Loucy (cell line): ENCODE measurements at regions not wholly inside any gene's neighbourhood (a gene's known extent, or its start where the extent isn't known, plus 50 kb on each side); places are given as distances from the start of the nearest gene placed in this dataset.

ENCODE experiments used
- H2AFZ ChIP-seq: fragments of 200-600 bp; sonication (generic); 2 replicates; pipeline ENCODE4 v1.6.0; 2016; ENCODE audit warnings: antibody characterized with exemption, mild to moderate bottlenecking, low read length, moderate library complexity
- H3F3A ChIP-seq: fragments of 200-600 bp; 2 replicates; pipeline ENCODE4 v1.6.0; 2016; ENCODE audit warnings: antibody characterized with exemption, low read depth, mild to moderate bottlenecking
- H3K27me3 ChIP-seq: fragments of 200-600 bp; sonication (generic); 2 replicates; pipeline ENCODE4 v1.6.1; 2014; ENCODE audit warnings: low read length, mild to moderate bottlenecking; ENCODE audit not compliant: insufficient read depth, poor library complexity, severe bottlenecking
- H3K36me3 ChIP-seq: fragments of 200-600 bp; sonication (generic); 2 replicates; pipeline ENCODE4 v1.6.1; 2016; ENCODE audit warnings: low read length; ENCODE audit not compliant: insufficient read depth
- H3K4me1 ChIP-seq: fragments of 200-600 bp; sonication (generic); 2 replicates; pipeline ENCODE4 v1.5.1; 2014; ENCODE audit warnings: low read length, mild to moderate bottlenecking; ENCODE audit not compliant: insufficient read depth, poor library complexity, severe bottlenecking
- H3K4me2 ChIP-seq: fragments of 200-600 bp; sonication (generic); 2 replicates; pipeline ENCODE4 v1.6.0; 2014; ENCODE audit warnings: antibody characterized with exemption, low read length, low read depth, mild to moderate bottlenecking; ENCODE audit not compliant: poor library complexity, severe bottlenecking
- H3K4me3 ChIP-seq: fragments of 200-600 bp; sonication (generic); 2 replicates; pipeline ENCODE4 v1.5.1; 2014; ENCODE audit warnings: low read length, mild to moderate bottlenecking, mixed read lengths; ENCODE audit not compliant: poor library complexity, severe bottlenecking
- H3K79me2 ChIP-seq: fragments of 200-600 bp; sonication (generic); 2 replicates; pipeline ENCODE4 v1.6.1; 2014; ENCODE audit warnings: low read length; ENCODE audit not compliant: insufficient read depth
- H3K9ac ChIP-seq: fragments of 200-600 bp; sonication (generic); 2 replicates; pipeline ENCODE4 v1.6.0; 2014; ENCODE audit warnings: mild to moderate bottlenecking, low read depth, low read length, moderate library complexity; ENCODE audit not compliant: poor library complexity, severe bottlenecking
- H3K9me2 ChIP-seq: fragments of 200-600 bp; sonication (generic); replicated peaks from 2 replicates; pipeline ENCODE4 v1.6.1; 2016; ENCODE audit warnings: low read depth, low read length, mixed read lengths
- H3K9me3 ChIP-seq: fragments of 200-600 bp; sonication (generic); 2 replicates; pipeline ENCODE4 v1.6.1; 2014; ENCODE audit warnings: mild to moderate bottlenecking, antibody characterized with exemption, low read length, low read depth; ENCODE audit not compliant: insufficient read depth
- H4K20me1 ChIP-seq: fragments of 200-600 bp; sonication (generic); 2 replicates; pipeline ENCODE4 v1.6.0; 2014; ENCODE audit warnings: antibody characterized with exemption, low read length, mild to moderate bottlenecking; ENCODE audit not compliant: insufficient read depth, poor library complexity, severe bottlenecking
- EZH2phosphoT487 ChIP-seq: fragments of 200-600 bp; IDR thresholded peaks from 2 replicates; pipeline ENCODE4 v1.6.1; 2018; ENCODE audit warnings: antibody characterized with exemption, mild to moderate bottlenecking, moderate library complexity, borderline replicate concordance
- TF ChIP-seq, protein P1 (sequence below): fragments of 200-600 bp; sonication (generic); conservative IDR thresholded peaks from 2 replicates; pipeline ENCODE4 v1.5.1; 2014; ENCODE audit warnings: mild to moderate bottlenecking, antibody characterized with exemption, low read length

DNA sequence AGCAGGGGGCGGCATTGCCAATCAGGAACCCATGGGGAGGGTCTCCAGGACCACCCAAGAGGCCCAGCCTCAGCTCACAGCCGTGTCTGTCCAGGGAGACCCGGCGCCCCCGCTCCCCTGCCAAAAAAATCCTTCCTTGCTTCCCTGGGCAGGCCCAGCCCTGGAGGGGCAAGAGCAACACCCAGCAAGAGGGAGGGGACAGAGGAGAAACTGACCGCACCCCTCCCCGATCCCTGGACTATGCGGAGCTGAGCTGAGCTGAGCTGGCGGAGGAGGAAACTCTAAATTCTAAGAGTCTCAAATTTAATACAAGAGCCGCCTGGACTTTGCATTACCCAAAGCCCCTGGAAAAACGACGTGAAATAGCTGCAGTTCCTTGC lies 52.0 kb upstream of the SHISAL1 start:
- H3K4me1 ChIP-seq = no peaks in the 10 kb centered on the region
- no peaks in the 10 kb centered on the region for H4K20me1 ChIP-seq
- H3K9ac ChIP-seq = no peak overlapping the region
- TF ChIP-seq, protein P1, sequence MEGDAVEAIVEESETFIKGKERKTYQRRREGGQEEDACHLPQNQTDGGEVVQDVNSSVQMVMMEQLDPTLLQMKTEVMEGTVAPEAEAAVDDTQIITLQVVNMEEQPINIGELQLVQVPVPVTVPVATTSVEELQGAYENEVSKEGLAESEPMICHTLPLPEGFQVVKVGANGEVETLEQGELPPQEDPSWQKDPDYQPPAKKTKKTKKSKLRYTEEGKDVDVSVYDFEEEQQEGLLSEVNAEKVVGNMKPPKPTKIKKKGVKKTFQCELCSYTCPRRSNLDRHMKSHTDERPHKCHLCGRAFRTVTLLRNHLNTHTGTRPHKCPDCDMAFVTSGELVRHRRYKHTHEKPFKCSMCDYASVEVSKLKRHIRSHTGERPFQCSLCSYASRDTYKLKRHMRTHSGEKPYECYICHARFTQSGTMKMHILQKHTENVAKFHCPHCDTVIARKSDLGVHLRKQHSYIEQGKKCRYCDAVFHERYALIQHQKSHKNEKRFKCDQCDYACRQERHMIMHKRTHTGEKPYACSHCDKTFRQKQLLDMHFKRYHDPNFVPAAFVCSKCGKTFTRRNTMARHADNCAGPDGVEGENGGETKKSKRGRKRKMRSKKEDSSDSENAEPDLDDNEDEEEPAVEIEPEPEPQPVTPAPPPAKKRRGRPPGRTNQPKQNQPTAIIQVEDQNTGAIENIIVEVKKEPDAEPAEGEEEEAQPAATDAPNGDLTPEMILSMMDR = no peak
- no peak for TF ChIP-seq EZH2phosphoT487
- H3K4me2 ChIP-seq = no peak overlapping the region
- no peaks in the 10 kb centered on the region for H3K79me2 ChIP-seq
- no peaks in the 10 kb centered on the region for H3K9me3 ChIP-seq
- H3K36me3 ChIP-seq = no peaks in the 10 kb centered on the region
- no peak overlapping the region for H2AFZ ChIP-seq
- no peak overlapping the region for H3K4me3 ChIP-seq
- H3F3A ChIP-seq = no peaks in the 10 kb centered on the region
- H3K27me3 ChIP-seq = no peaks in the 10 kb centered on the region
- H3K9me2 ChIP-seq = no peaks in the 10 kb centered on the region

DNA sequence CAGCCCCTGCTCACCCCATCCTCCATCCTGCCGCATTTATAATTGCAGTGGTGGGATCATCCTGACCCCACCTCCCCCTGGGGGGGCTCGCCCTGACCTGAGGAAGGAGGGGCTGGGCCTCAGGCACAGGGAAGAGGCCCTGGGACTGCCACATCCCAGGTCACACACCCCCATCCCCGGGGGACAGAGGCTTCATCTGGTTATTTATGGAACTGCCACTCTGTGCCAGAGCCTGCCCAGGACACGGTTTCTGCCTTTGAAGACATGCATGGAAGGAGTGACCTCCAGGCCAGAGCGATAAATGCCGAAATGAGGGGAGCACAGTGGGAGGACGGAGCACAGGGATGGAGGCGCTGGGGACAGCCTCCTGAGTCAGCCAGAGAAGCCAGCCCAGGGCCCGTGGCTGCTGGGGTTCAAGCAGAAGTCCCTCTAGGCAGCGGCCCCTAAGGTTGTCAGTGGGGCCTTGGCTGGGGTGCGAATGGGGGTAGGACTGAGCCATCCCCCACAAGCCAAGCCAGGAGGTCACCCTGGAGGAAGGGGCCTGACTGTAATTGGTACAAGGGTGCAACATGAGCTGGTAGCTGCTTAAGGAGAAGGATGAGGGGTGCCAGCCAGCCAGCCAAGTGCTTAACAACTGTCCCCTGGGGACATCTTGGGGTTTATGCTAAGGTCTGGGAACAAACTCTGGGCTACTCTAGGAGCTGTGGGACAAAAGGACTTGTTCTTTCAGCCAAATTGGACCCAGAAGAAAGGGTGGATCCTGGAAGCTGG lies 51.4 kb upstream of the SHISAL1 start:
- H3K36me3 ChIP-seq = no peaks in the 10 kb centered on the region
- H3K9me3 ChIP-seq = no peaks in the 10 kb centered on the region
- no peak overlapping the region for H3K4me2 ChIP-seq
- H3K9me2 ChIP-seq = no peaks in the 10 kb centered on the region
- H2AFZ ChIP-seq = no peak overlapping the region
- H3K4me3 ChIP-seq = no peak overlapping the region
- H3F3A ChIP-seq = no peaks in the 10 kb centered on the region
- no peaks in the 10 kb centered on the region for H4K20me1 ChIP-seq
- TF ChIP-seq, protein P1 = no peak
- TF ChIP-seq EZH2phosphoT487 = no peak
- no peaks in the 10 kb centered on the region for H3K27me3 ChIP-seq
- no peaks in the 10 kb centered on the region for H3K4me1 ChIP-seq
- no peak overlapping the region for H3K9ac ChIP-seq
- no peaks in the 10 kb centered on the region for H3K79me2 ChIP-seq

DNA sequence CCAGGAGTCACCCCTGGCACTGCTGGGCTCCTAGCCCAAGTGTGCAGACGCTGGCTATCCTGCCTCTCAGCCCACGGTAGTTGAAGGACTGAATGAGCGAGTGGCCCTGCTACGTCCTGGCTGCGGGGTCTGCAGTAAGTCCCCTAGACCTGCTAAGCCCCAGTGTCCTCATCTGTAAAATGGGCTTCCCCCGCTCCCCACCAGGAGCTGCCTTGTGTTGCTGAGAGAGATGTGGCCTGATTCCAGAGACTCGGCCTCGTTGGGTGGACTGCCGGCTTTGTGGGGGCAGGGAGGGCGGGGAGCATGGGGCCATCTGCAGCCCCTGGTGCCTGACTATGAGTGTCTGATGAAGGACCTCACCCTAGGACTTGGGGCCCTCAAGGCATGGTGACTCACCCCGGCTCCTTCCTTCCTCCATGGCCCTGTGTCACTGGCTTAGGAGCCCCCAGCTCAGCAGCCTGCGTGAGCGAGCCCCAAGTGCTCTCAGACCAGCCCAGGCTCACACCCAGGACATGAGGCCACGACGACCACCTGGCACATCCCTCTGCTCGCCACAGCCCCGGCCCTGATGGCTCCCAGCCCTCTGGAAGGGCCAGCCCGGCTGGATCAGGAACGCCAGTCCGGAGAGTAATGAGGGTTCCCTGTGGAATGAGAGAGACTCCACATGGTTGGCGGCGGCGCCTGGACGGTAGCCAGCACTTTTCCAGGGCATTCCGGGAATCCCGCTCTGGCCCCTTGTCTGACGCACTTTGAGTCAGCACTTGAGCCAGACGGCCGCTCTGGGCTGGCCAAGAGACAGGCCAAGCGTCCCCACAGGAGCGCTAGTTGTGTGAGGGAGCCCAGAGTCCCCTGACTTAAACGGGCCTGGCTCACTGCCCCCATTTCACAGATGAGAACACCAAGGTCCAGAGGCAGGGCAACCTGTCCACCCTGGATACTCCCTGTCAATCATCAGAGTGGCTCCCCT lies 50.5 kb upstream of the SHISAL1 start:
- no peak overlapping the region for H2AFZ ChIP-seq
- H3K4me1 ChIP-seq = no peaks in the 10 kb centered on the region
- H3K4me3 ChIP-seq = no peak overlapping the region
- H4K20me1 ChIP-seq = no peaks in the 10 kb centered on the region
- no peaks in the 10 kb centered on the region for H3K36me3 ChIP-seq
- H3K4me2 ChIP-seq = no peak overlapping the region
- H3K79me2 ChIP-seq = no peaks in the 10 kb centered on the region
- H3K9ac ChIP-seq = no peak overlapping the region
- H3K9me2 ChIP-seq = no peaks in the 10 kb centered on the region
- H3F3A ChIP-seq = no peaks in the 10 kb centered on the region
- H3K9me3 ChIP-seq = no peaks in the 10 kb centered on the region
- H3K27me3 ChIP-seq = no peaks in the 10 kb centered on the region
- no peak for TF ChIP-seq EZH2phosphoT487
